HG03354 (cell line): ENCODE measurements at regions not wholly inside any gene's neighbourhood (a gene's known extent, or its start where the extent isn't known, plus 50 kb on each side); places are given as distances from the start of the nearest gene placed in this dataset.

Source experiments
- ATAC-seq: cut with Tn5 transposase; IDR thresholded peaks from one replicate; pipeline ENCODE4 v1.9.1; 2021; ENCODE audit warnings: mild to moderate bottlenecking; ENCODE audit not compliant: unreplicated experiment, poor library complexity, severe bottlenecking

- ATAC-seq, result no peak
Measured at GRCh38 chr3:44066806-44067205, 174.9 kb upstream of the TOPAZ1 start.

GRCh38 chr3:44067431-44067830 lies 174.3 kb upstream of the TOPAZ1 start:
- no peak for ATAC-seq

GRCh38 chr3:44068753-44069152 lies 172.9 kb upstream of the TOPAZ1 start:
- no peak for ATAC-seq

GRCh38 chr3:44069276-44069675 lies 172.4 kb upstream of the TOPAZ1 start:
- ATAC-seq, result no peak

GRCh38 chr3:44070841-44071546 lies 170.7 kb upstream of the TOPAZ1 start:
- ATAC-seq, result no peak

- no peak for ATAC-seq
Measured at GRCh38 chr3:44072601-44073540, 168.8 kb upstream of the TOPAZ1 start.

GRCh38 chr3:44074181-44074580 lies 167.5 kb upstream of the TOPAZ1 start:
- no peak for ATAC-seq

- no peak for ATAC-seq
Measured at GRCh38 chr3:44076221-44076829, 165.4 kb upstream of the TOPAZ1 start.

- ATAC-seq, result no peak
Measured at GRCh38 chr3:44077267-44077666, 164.4 kb upstream of the TOPAZ1 start.

GRCh38 chr3:44078863-44079262 lies 162.8 kb upstream of the TOPAZ1 start:
- no peak for ATAC-seq

- no peak for ATAC-seq
Measured at GRCh38 chr3:44079916-44080315, 161.8 kb upstream of the TOPAZ1 start.

- no peak for ATAC-seq
Measured at GRCh38 chr3:44080474-44081072, 161.1 kb upstream of the TOPAZ1 start.

GRCh38 chr3:44090036-44090435 lies 151.7 kb upstream of the TOPAZ1 start:
- ATAC-seq, result no peak

GRCh38 chr3:44092497-44092896 lies 149.2 kb upstream of the TOPAZ1 start:
- no peak for ATAC-seq

- ATAC-seq, result no peak
Measured at GRCh38 chr3:44093531-44093930, 148.2 kb upstream of the TOPAZ1 start.

- ATAC-seq, result no peak
Measured at GRCh38 chr3:44098656-44099415, 142.8 kb upstream of the TOPAZ1 start.

- no peak for ATAC-seq
Measured at GRCh38 chr3:44099566-44100297, 142.0 kb upstream of the TOPAZ1 start.

- ATAC-seq, result no peak
Measured at GRCh38 chr3:44100298-44100695, 141.4 kb upstream of the TOPAZ1 start.

- ATAC-seq, result no peak
Measured at GRCh38 chr3:44104043-44104442, 137.6 kb upstream of the TOPAZ1 start.
